ENCODE measurements at regions not wholly inside any gene's neighbourhood (a gene's known extent, or its start where the extent isn't known, plus 50 kb on each side); places are given as distances from the start of the nearest gene placed in this dataset.

GRCh38 chr13:63403733-63404132 lies 1988.1 kb upstream of the PCDH20 start:
- Histone ChIP-seq H2BK5ac (ENCODE audit: low read length) (no peak overlapping the region), H3K9ac (ENCODE audit: low read length) (no peak overlapping the region), H3K27me3 (ENCODE audit: insufficient read depth, low read length, poor library complexity) (no peaks in the 10 kb centered on the region), H3K4ac (ENCODE audit: low read depth, low read length) (no peak overlapping the region), H3K18ac (ENCODE audit: low read length) (no peak overlapping the region), H3K23ac (ENCODE audit: low read length) (no peak overlapping the region), H3K4me3 (ENCODE audit: low read length) (no peak overlapping the region), H2AK5ac (ENCODE audit: low read length) (no peak overlapping the region), H3K4me2 (ENCODE audit: low read length) (no peak overlapping the region), H4K8ac (ENCODE audit: low read depth, low read length) (no peak overlapping the region), H3K79me2 (ENCODE audit: control insufficient read depth, insufficient read depth, low read length) (no peaks in the 10 kb centered on the region), H2BK15ac (replicated peaks; ENCODE audit: low read depth) (no peak overlapping the region), H3K36me3 (ENCODE audit: control insufficient read depth, insufficient read depth, low read length) (no peaks in the 10 kb centered on the region), H3K4me1 (ENCODE audit: control insufficient read depth, low read depth, low read length) (no peaks in the 10 kb centered on the region), H3K79me1 (ENCODE audit: low read length) (no peaks in the 10 kb centered on the region), H2BK120ac (ENCODE audit: low read depth, low read length) (no peak overlapping the region), H3K27ac (ENCODE audit: low read depth, low read length) (no peak overlapping the region), H3K56ac (ENCODE audit: low read length) (no peak overlapping the region), H4K5ac (ENCODE audit: low read length) (no peak overlapping the region)
- no peak for DNase-seq

GRCh38 chr13:63396746-63397145 lies 1981.1 kb upstream of the PCDH20 start:
- no peaks in the 10 kb centered on the region for H3K36me3 ChIP-seq (ENCODE audit: control insufficient read depth, insufficient read depth, low read length)
- H3K4ac ChIP-seq (ENCODE audit: low read depth, low read length) = no peak overlapping the region
- H3K9ac ChIP-seq (ENCODE audit: low read length) = no peak overlapping the region
- no peaks in the 10 kb centered on the region for H3K79me2 ChIP-seq (ENCODE audit: control insufficient read depth, insufficient read depth, low read length)
- H3K4me1 ChIP-seq (ENCODE audit: control insufficient read depth, low read depth, low read length) = no peaks in the 10 kb centered on the region
- no peak overlapping the region for H3K27ac ChIP-seq (ENCODE audit: low read depth, low read length)
- no peak overlapping the region for H2BK120ac ChIP-seq (ENCODE audit: low read depth, low read length)
- H4K8ac ChIP-seq (ENCODE audit: low read depth, low read length) = no peak overlapping the region
- H3K56ac ChIP-seq (ENCODE audit: low read length) = no peak overlapping the region
- H3K18ac ChIP-seq (ENCODE audit: low read length) = no peak overlapping the region
- H4K5ac ChIP-seq (ENCODE audit: low read length) = no peak overlapping the region
- H2BK15ac ChIP-seq (replicated peaks; ENCODE audit: low read depth) = no peak overlapping the region
- H2AK5ac ChIP-seq (ENCODE audit: low read length) = no peak overlapping the region
- H3K79me1 ChIP-seq (ENCODE audit: low read length) = no peaks in the 10 kb centered on the region
- no peak for DNase-seq
- no peak overlapping the region for H3K23ac ChIP-seq (ENCODE audit: low read length)
- no peak overlapping the region for H3K4me3 ChIP-seq (ENCODE audit: low read length)
- WGBS (ENCODE audit: extremely low coverage, insufficient coverage, low lambda C conversion rate) = no CpG with 5 or more reads among the region's 9 CpGs
- H2BK5ac ChIP-seq (ENCODE audit: low read length) = no peak overlapping the region
- H3K4me2 ChIP-seq (ENCODE audit: low read length) = no peak overlapping the region
- no peaks in the 10 kb centered on the region for H3K27me3 ChIP-seq (ENCODE audit: insufficient read depth, low read length, poor library complexity)

GRCh38 chr13:63393112-63393511 lies 1977.5 kb upstream of the PCDH20 start:
- H2BK5ac ChIP-seq (ENCODE audit: low read length) = no peak overlapping the region
- no peak overlapping the region for H4K5ac ChIP-seq (ENCODE audit: low read length)
- no peaks in the 10 kb centered on the region for H3K79me1 ChIP-seq (ENCODE audit: low read length)
- H3K4ac ChIP-seq (ENCODE audit: low read depth, low read length) = no peak overlapping the region
- no CpG with 5 or more reads among the region's 3 CpGs for WGBS (ENCODE audit: extremely low coverage, insufficient coverage, low lambda C conversion rate)
- H3K23ac ChIP-seq (ENCODE audit: low read length) = no peak overlapping the region
- H3K18ac ChIP-seq (ENCODE audit: low read length) = no peak overlapping the region
- H2AK5ac ChIP-seq (ENCODE audit: low read length) = no peak overlapping the region
- H3K4me3 ChIP-seq (ENCODE audit: low read length) = no peak overlapping the region
- no peak overlapping the region for H2BK120ac ChIP-seq (ENCODE audit: low read depth, low read length)
- no peak overlapping the region for H3K4me2 ChIP-seq (ENCODE audit: low read length)
- no peak overlapping the region for H3K27ac ChIP-seq (ENCODE audit: low read depth, low read length)
- H3K56ac ChIP-seq (ENCODE audit: low read length) = no peak overlapping the region
- H3K9ac ChIP-seq (ENCODE audit: low read length) = no peak overlapping the region
- H4K8ac ChIP-seq (ENCODE audit: low read depth, low read length) = no peak overlapping the region
- H3K79me2 ChIP-seq (ENCODE audit: control insufficient read depth, insufficient read depth, low read length) = no peaks in the 10 kb centered on the region
- peak; percentile 9 for DNase-seq
- H2BK15ac ChIP-seq (replicated peaks; ENCODE audit: low read depth) = no peak overlapping the region
- no peaks in the 10 kb centered on the region for H3K27me3 ChIP-seq (ENCODE audit: insufficient read depth, low read length, poor library complexity)
- H3K36me3 ChIP-seq (ENCODE audit: control insufficient read depth, insufficient read depth, low read length) = no peaks in the 10 kb centered on the region
- H3K4me1 ChIP-seq (ENCODE audit: control insufficient read depth, low read depth, low read length) = no peaks in the 10 kb centered on the region

- Histone ChIP-seq H3K4ac (ENCODE audit: low read depth, low read length) (no peak overlapping the region), H4K8ac (ENCODE audit: low read depth, low read length) (no peak overlapping the region), H3K79me2 (ENCODE audit: control insufficient read depth, insufficient read depth, low read length) (no peaks in the 10 kb centered on the region), H3K23ac (ENCODE audit: low read length) (no peak overlapping the region), H2AK5ac (ENCODE audit: low read length) (no peak overlapping the region), H3K56ac (ENCODE audit: low read length) (no peak overlapping the region), H3K27me3 (ENCODE audit: insufficient read depth, low read length, poor library complexity) (no peaks in the 10 kb centered on the region), H3K36me3 (ENCODE audit: control insufficient read depth, insufficient read depth, low read length) (no peaks in the 10 kb centered on the region), H2BK120ac (ENCODE audit: low read depth, low read length) (no peak overlapping the region), H3K79me1 (ENCODE audit: low read length) (no peaks in the 10 kb centered on the region), H4K5ac (ENCODE audit: low read length) (no peak overlapping the region), H3K18ac (ENCODE audit: low read length) (no peak overlapping the region), H3K4me2 (ENCODE audit: low read length) (no peak overlapping the region), H2BK15ac (replicated peaks; ENCODE audit: low read depth) (no peak overlapping the region), H3K4me1 (ENCODE audit: control insufficient read depth, low read depth, low read length) (no peaks in the 10 kb centered on the region), H3K9ac (ENCODE audit: low read length) (no peak overlapping the region), H3K27ac (ENCODE audit: low read depth, low read length) (no peak overlapping the region), H3K4me3 (ENCODE audit: low read length) (no peak overlapping the region), H2BK5ac (ENCODE audit: low read length) (no peak overlapping the region)
- WGBS (ENCODE audit: extremely low coverage, insufficient coverage, low lambda C conversion rate) = no CpG with 5 or more reads among the region's 1 CpG
- DNase-seq = no peak
These were observed 1974.1 kb upstream of the PCDH20 start for GRCh38 chr13:63389756-63390155.

GRCh38 chr13:63381078-63381859 lies 1965.6 kb upstream of the PCDH20 start:
- H3K56ac ChIP-seq (ENCODE audit: low read length) = no peak overlapping the region
- WGBS (ENCODE audit: extremely low coverage, insufficient coverage, low lambda C conversion rate) = no CpG with 5 or more reads among the region's 2 CpGs

GRCh38 chr13:63377986-63378385 lies 1962.3 kb upstream of the PCDH20 start:
- H2AK5ac ChIP-seq (ENCODE audit: low read length) = no peak overlapping the region
- H3K56ac ChIP-seq (ENCODE audit: low read length) = no peak overlapping the region
- no peaks in the 10 kb centered on the region for H3K36me3 ChIP-seq (ENCODE audit: control insufficient read depth, insufficient read depth, low read length)
- no peak overlapping the region for H3K23ac ChIP-seq (ENCODE audit: low read length)
- no peak overlapping the region for H3K9ac ChIP-seq (ENCODE audit: low read length)
- H3K27ac ChIP-seq (ENCODE audit: low read depth, low read length) = no peak overlapping the region
- no peaks in the 10 kb centered on the region for H3K79me2 ChIP-seq (ENCODE audit: control insufficient read depth, insufficient read depth, low read length)
- no peak overlapping the region for H3K4me2 ChIP-seq (ENCODE audit: low read length)
- no peaks in the 10 kb centered on the region for H3K4me1 ChIP-seq (ENCODE audit: control insufficient read depth, low read depth, low read length)
- H2BK120ac ChIP-seq (ENCODE audit: low read depth, low read length) = no peak overlapping the region
- H3K18ac ChIP-seq (ENCODE audit: low read length) = no peak overlapping the region
- H3K4ac ChIP-seq (ENCODE audit: low read depth, low read length) = no peak overlapping the region
- H3K79me1 ChIP-seq (ENCODE audit: low read length) = no peaks in the 10 kb centered on the region
- no peak overlapping the region for H2BK15ac ChIP-seq (replicated peaks; ENCODE audit: low read depth)
- H4K5ac ChIP-seq (ENCODE audit: low read length) = no peak overlapping the region
- H3K27me3 ChIP-seq (ENCODE audit: insufficient read depth, low read length, poor library complexity) = no peaks in the 10 kb centered on the region
- H2BK5ac ChIP-seq (ENCODE audit: low read length) = no peak overlapping the region
- DNase-seq = no peak
- no peak overlapping the region for H3K4me3 ChIP-seq (ENCODE audit: low read length)
- H4K8ac ChIP-seq (ENCODE audit: low read depth, low read length) = no peak overlapping the region
- WGBS (ENCODE audit: extremely low coverage, insufficient coverage, low lambda C conversion rate) = no CpG with 5 or more reads among the region's 2 CpGs

More at GRCh38 chr13:63381078-63381859, 1965.6 kb upstream of the PCDH20 start:
- H3K27me3 ChIP-seq (ENCODE audit: insufficient read depth, low read length, poor library complexity) = no peaks in the 10 kb centered on the region
- H2AK5ac ChIP-seq (ENCODE audit: low read length) = no peak overlapping the region
- no peak overlapping the region for H2BK120ac ChIP-seq (ENCODE audit: low read depth, low read length)
- no peak overlapping the region for H2BK15ac ChIP-seq (replicated peaks; ENCODE audit: low read depth)
- no peak overlapping the region for H3K4me3 ChIP-seq (ENCODE audit: low read length)
- no peak overlapping the region for H3K9ac ChIP-seq (ENCODE audit: low read length)
- no peak overlapping the region for H3K27ac ChIP-seq (ENCODE audit: low read depth, low read length)
- no peaks in the 10 kb centered on the region for H3K4me1 ChIP-seq (ENCODE audit: control insufficient read depth, low read depth, low read length)
- H3K79me1 ChIP-seq (ENCODE audit: low read length) = no peaks in the 10 kb centered on the region
- no peak overlapping the region for H3K4me2 ChIP-seq (ENCODE audit: low read length)
- no peak for DNase-seq
- H3K23ac ChIP-seq (ENCODE audit: low read length) = no peak overlapping the region
- no peak overlapping the region for H4K8ac ChIP-seq (ENCODE audit: low read depth, low read length)
- no peak overlapping the region for H3K4ac ChIP-seq (ENCODE audit: low read depth, low read length)
- H4K5ac ChIP-seq (ENCODE audit: low read length) = no peak overlapping the region
- no peaks in the 10 kb centered on the region for H3K36me3 ChIP-seq (ENCODE audit: control insufficient read depth, insufficient read depth, low read length)
- no peak overlapping the region for H3K18ac ChIP-seq (ENCODE audit: low read length)
- H3K79me2 ChIP-seq (ENCODE audit: control insufficient read depth, insufficient read depth, low read length) = no peaks in the 10 kb centered on the region
- no peak overlapping the region for H2BK5ac ChIP-seq (ENCODE audit: low read length)
